IPS DF 6.9 (cell line): ENCODE measurements at regions not wholly inside any gene's neighbourhood (a gene's known extent, or its start where the extent isn't known, plus 50 kb on each side); places are given as distances from the start of the nearest gene placed in this dataset.

ENCODE experiments used
- DNase-seq: peaks from one replicate; pipeline ENCODE4 v3.0.0-alpha.2; 2013; ENCODE audit warnings: low read depth, low spot score
- H3K27ac ChIP-seq: one replicate; pipeline ENCODE4 v1.5.1; 2013; ENCODE audit warnings: low read length, control low read depth
- H3K27me3 ChIP-seq: 2 replicates; pipeline ENCODE4 v1.6.1; 2013; ENCODE audit warnings: mild to moderate bottlenecking, low read length; ENCODE audit not compliant: control insufficient read depth, insufficient read depth
- H3K36me3 ChIP-seq: 2 replicates; pipeline ENCODE4 v1.6.1; 2013; ENCODE audit warnings: low read length; ENCODE audit not compliant: control insufficient read depth, insufficient read depth
- H3K4me1 ChIP-seq: 2 replicates; pipeline ENCODE4 v1.6.1; 2013; ENCODE audit warnings: low read length; ENCODE audit not compliant: control insufficient read depth, insufficient read depth
- H3K4me3 ChIP-seq: 2 replicates; pipeline ENCODE4 v1.5.1; 2013; ENCODE audit warnings: mild to moderate bottlenecking, low read length
- H3K9me3 ChIP-seq: 2 replicates; pipeline ENCODE4 v1.6.1; 2013; ENCODE audit warnings: low read length, inconsistent platforms; ENCODE audit not compliant: control insufficient read depth, insufficient read depth
- WGBS: extraction: QIAGEN DNeasy Blood & Tissue Kit; methylation state at CpG from one replicate; pipeline ENCODE4 v1.1.7; 2013; ENCODE audit warnings: mixed read lengths, missing lambda C conversion rate; ENCODE audit not compliant: insufficient read length, insufficient coverage; 5-methylcytosine and 5-hydroxymethylcytosine counted together

GRCh38 chr5:155733935-155734334 lies 593.0 kb upstream of the SGCD start:
- Histone ChIP-seq H3K36me3 (no peaks in the 10 kb centered on the region), H3K27ac (no peak overlapping the region), H3K27me3 (peaks cover 32% of the 10 kb centered on the region), H3K4me3 (no peak overlapping the region), H3K9me3 (no peaks in the 10 kb centered on the region), H3K4me1 (no peaks in the 10 kb centered on the region)
- no peak for DNase-seq
- no CpG with 5 or more reads among the region's 1 CpG for WGBS

GRCh38 chr5:155735388-155735787 lies 591.6 kb upstream of the SGCD start:
- Histone ChIP-seq H3K4me1 (no peaks in the 10 kb centered on the region), H3K27me3 (peaks cover 17% of the 10 kb centered on the region), H3K36me3 (no peaks in the 10 kb centered on the region), H3K27ac (no peak overlapping the region), H3K9me3 (no peaks in the 10 kb centered on the region), H3K4me3 (no peak overlapping the region)
- no peak for DNase-seq
- WGBS = no CpG with 5 or more reads among the region's 2 CpGs

GRCh38 chr5:155738616-155739015 lies 588.3 kb upstream of the SGCD start:
- no peaks in the 10 kb centered on the region for H3K4me1 ChIP-seq
- DNase-seq = no peak
- 100% methylated on average over 2 of the region's 2 CpGs for WGBS
- no peaks in the 10 kb centered on the region for H3K36me3 ChIP-seq
- H3K27me3 ChIP-seq = no peaks in the 10 kb centered on the region; the same call in 1 of the 2 replicates
- no peaks in the 10 kb centered on the region for H3K9me3 ChIP-seq
- no peak overlapping the region for H3K4me3 ChIP-seq
- H3K27ac ChIP-seq = no peak overlapping the region

GRCh38 chr5:155746367-155747038 lies 580.5 kb upstream of the SGCD start:
- no peaks in the 10 kb centered on the region for H3K4me1 ChIP-seq
- no peak overlapping the region for H3K27ac ChIP-seq
- WGBS = no CpG with 5 or more reads among the region's 1 CpG
- no peak overlapping the region for H3K4me3 ChIP-seq
- no peaks in the 10 kb centered on the region for H3K9me3 ChIP-seq
- no peak for DNase-seq
- no peaks in the 10 kb centered on the region for H3K27me3 ChIP-seq
- H3K36me3 ChIP-seq = no peaks in the 10 kb centered on the region

GRCh38 chr5:155750101-155750500 lies 576.9 kb upstream of the SGCD start:
- Histone ChIP-seq H3K9me3 (no peaks in the 10 kb centered on the region), H3K36me3 (no peaks in the 10 kb centered on the region), H3K4me1 (no peaks in the 10 kb centered on the region), H3K27me3 (no peaks in the 10 kb centered on the region), H3K4me3 (no peak overlapping the region), H3K27ac (no peak overlapping the region)
- DNase-seq = no peak
- WGBS = no CpG with 5 or more reads among the region's 2 CpGs

GRCh38 chr5:155750571-155750970 lies 576.4 kb upstream of the SGCD start:
- H3K27ac ChIP-seq = no peak overlapping the region
- no peak for DNase-seq
- H3K4me1 ChIP-seq = no peaks in the 10 kb centered on the region
- no peaks in the 10 kb centered on the region for H3K9me3 ChIP-seq
- no peak overlapping the region for H3K4me3 ChIP-seq
- H3K27me3 ChIP-seq = no peaks in the 10 kb centered on the region
- no peaks in the 10 kb centered on the region for H3K36me3 ChIP-seq

GRCh38 chr5:155753943-155754581 lies 572.9 kb upstream of the SGCD start:
- Histone ChIP-seq H3K27ac (no peak overlapping the region), H3K4me1 (no peaks in the 10 kb centered on the region), H3K36me3 (no peaks in the 10 kb centered on the region), H3K4me3 (no peak overlapping the region), H3K9me3 (no peaks in the 10 kb centered on the region), H3K27me3 (no peaks in the 10 kb centered on the region)
- no peak for DNase-seq
- WGBS = no CpG with 5 or more reads among the region's 3 CpGs

GRCh38 chr5:155759252-155759651 lies 567.7 kb upstream of the SGCD start:
- Histone ChIP-seq H3K9me3 (no peaks in the 10 kb centered on the region), H3K27ac (no peak overlapping the region), H3K4me3 (no peak overlapping the region), H3K36me3 (no peaks in the 10 kb centered on the region), H3K27me3 (no peaks in the 10 kb centered on the region), H3K4me1 (no peaks in the 10 kb centered on the region)
- DNase-seq = no peak
- no CpG with 5 or more reads among the region's 2 CpGs for WGBS

GRCh38 chr5:155759984-155760383 lies 567.0 kb upstream of the SGCD start:
- H3K9me3 ChIP-seq = peaks cover 1% of the 10 kb centered on the region; the same call in 1 of the 2 replicates
- H3K27ac ChIP-seq = no peak overlapping the region
- no peaks in the 10 kb centered on the region for H3K4me1 ChIP-seq
- no peaks in the 10 kb centered on the region for H3K27me3 ChIP-seq
- no peaks in the 10 kb centered on the region for H3K36me3 ChIP-seq
- no peak overlapping the region for H3K4me3 ChIP-seq
- DNase-seq = no peak

- Histone ChIP-seq H3K27me3 (no peaks in the 10 kb centered on the region), H3K9me3 (peaks cover 1% of the 10 kb centered on the region; the same call in 1 of the 2 replicates), H3K4me1 (no peaks in the 10 kb centered on the region), H3K36me3 (no peaks in the 10 kb centered on the region), H3K27ac (no peak overlapping the region), H3K4me3 (no peak overlapping the region)
- no peak for DNase-seq
- WGBS = 100% methylated on average over 2 of the region's 2 CpGs
Observed at GRCh38 chr5:155761502-155761901, 565.5 kb upstream of the SGCD start.

GRCh38 chr5:155765715-155766114 lies 561.2 kb upstream of the SGCD start:
- no CpG with 5 or more reads among the region's 2 CpGs for WGBS
- Histone ChIP-seq H3K36me3 (no peaks in the 10 kb centered on the region), H3K9me3 (peaks cover 1% of the 10 kb centered on the region; the same call in 1 of the 2 replicates), H3K27me3 (no peaks in the 10 kb centered on the region), H3K27ac (no peak overlapping the region), H3K4me3 (no peak overlapping the region), H3K4me1 (no peaks in the 10 kb centered on the region; the same call in 1 of the 2 replicates)
- DNase-seq = no peak
